ENCODE measurements at regions not wholly inside any gene's neighbourhood (a gene's known extent, or its start where the extent isn't known, plus 50 kb on each side); places are given as distances from the start of the nearest gene placed in this dataset.
"Not testable (repeated sequence)": the region's sequence is repeated elsewhere in the genome, so short reads cannot be mapped to it uniquely, and the experiment has no call there.

DNA sequence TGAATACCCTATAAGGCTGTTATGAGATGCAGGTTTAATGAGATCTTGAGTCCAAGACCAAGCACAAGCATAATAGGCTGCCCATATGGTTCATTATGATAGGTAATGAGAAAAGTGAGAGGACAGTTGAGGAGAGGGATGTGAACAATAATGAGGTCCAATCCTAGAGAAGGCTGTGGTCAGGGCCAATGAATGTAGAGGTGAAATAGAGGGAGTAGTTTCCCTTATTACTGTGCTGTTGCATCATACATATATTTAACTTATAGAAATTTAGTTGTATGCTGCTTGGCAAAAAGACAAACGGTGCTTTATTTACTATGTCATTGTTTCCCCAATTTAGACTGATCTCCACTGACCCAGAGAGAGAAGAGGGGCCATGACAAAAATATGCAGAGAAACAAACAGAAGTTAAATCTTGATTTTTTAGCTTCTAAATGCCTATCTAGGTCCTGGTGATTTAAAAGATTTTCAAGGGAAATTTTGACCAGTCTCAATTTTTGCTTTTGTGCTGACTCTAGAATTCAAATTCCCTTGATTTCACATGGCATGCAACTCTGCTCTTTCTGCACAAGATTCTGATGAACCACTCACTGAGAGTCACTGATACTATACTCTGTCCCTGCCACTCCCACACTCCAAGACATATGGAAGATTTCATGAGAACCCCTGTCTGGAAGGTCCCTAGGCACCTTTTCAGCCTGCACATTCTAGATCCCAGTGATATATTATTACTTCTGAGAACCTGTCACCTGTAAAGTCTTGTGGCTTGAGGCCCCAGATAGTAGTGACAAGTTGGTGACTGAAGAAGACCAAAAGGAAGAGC is 159.7 kb downstream of the VSIG4 start:
- no peak for DNase-seq

DNA sequence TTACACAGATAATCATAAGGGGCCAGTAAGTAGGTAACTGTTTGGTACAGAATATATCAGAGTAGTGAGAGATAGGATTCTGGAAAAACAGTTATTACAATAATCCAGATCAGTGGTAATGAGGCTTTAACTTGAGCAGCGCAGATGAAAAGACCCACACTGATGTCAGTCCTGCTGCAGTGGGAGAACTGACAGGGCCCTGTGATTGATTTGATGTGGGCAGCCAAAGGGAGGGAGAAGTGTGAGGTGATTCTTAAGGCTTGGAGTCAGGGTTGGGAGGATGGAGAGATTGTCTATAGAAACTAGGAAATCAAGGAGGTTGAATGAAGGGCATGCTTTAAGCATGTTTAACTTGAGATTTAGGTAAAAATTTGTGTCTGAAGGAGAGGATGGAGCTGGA is 161.4 kb downstream of the VSIG4 start:
- DNase-seq, result no peak

DNA sequence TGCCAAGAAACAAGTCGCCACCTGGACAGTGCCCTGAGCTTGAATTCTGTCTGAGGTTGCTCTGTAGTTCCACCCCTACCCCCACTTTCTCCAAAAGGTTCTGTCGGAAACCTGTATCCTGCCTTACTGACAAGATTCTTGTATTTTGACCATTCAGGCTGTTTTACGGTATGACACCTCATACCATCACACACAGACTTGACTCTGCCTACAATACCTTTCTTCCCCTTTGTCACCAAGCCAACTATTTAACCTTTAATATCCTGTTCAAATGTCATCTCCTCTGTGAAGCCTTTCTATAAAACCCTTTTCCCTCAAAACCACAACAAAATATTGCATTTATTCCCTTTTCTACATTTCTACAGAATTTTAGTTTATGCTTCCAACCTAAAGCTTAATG is 161.9 kb downstream of the VSIG4 start:
- no peak for DNase-seq

DNA sequence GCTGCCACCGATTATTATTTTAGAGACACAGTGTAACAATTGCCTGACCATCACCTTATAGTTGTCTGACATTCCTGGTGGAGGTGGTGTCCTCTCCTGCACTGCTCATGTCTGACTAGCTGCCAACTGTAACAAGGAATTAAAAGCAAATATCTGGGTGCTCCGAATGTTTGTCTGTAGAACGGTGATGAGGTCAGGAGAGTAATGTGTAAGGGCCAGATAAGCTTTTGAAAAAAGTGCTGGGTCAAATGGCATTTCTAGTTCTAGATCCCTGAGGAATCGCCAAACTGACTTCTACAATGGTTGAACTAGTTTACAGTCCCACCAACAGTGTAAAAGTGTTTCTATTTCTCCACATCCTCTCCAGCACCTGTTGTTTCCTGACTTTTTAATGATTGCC is 164.3 kb downstream of the VSIG4 start:
- not testable (repeated sequence) for DNase-seq

DNA sequence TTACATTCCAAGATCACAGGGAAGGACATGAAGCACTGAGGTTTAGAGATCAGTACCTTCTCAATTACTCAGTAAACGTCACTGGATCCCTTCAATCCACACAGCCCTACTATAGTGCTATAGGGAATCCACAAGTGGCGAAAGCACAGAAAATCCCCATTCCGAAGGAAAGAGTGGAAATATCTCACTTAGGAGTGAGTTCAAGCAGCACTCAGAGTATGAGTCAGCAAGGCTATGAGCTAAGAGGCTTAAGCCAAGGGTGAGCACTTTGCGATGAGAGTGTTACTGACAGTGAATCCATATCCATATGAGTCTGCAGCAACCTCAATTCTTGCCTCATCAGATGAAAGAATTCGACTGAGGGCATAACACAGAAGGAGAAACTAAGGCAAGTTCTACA is 165.1 kb downstream of the VSIG4 start:
- DNase-seq, result no peak

DNA sequence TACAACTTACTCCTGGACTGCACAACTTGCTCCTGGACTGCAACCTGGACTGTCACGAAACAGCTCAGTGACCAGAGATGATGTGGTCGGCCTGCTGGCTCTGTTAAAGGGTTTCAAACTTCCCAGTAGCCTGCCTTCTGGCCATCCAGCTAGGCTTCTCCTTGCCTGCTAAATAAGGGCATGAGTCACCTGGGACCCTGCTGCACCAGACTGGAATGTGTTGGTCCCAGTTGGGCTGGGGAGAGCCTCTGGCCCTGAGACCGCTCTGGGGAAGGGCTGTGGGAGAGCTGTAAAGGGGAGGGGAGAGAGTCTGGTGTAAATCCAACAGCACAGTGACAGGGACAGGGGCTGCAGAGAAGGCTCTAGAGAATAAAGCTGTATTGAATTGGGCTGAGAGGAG is 165.8 kb downstream of the VSIG4 start:
- DNase-seq, result no peak

DNA sequence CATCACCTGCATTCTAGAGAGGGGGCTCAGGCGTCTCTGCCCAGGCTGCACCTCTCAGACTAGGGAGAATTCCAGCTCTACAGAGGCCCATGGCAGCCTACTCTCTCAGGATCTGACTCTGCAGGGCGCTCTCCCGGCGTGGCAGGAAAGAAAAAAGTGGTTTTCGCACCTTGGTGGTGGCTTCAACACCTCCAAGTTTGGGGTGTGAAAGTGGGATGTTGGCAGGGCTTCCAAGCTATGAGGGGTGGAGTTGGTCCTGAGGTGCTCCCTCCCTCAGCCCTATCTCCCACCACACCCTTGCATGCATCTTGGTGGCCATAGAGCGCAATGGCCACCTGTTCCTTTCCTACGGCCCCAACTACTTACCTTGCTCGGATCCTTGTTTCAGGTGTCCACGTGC is 166.5 kb downstream of the VSIG4 start:
- DNase-seq, result no peak

DNA sequence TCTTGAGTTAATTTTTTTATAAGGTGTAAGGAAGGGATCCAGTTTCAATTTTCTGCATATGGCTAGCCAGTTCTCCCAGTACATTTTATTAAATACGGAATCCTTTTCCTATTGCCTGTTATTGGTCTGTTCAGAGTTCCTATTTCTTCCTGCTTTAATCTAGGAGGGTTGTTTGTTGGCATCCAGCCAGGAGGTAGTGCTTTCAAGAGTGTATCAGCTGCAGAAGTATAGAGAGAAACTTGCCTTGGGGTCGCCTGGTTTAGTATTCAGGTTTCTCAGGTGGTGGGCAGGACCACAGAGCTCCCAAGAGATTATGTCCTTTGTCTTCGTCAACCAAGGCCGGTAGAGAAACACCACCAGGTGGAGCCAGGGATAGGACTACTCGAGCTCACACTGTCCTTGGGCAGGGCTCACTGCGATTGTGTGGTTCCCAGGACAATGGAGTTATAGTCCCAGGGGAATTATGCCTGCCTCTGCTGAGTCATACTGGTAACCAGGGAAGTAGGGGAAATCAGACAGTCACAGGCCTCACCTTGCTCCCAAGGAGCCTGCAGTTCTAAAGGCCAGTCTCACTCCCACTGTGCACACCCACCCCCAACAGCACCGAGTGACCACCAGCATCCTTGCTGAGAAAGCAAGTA is 168.1 kb downstream of the VSIG4 start:
- DNase-seq, result peak; percentile 5 to 19

DNA sequence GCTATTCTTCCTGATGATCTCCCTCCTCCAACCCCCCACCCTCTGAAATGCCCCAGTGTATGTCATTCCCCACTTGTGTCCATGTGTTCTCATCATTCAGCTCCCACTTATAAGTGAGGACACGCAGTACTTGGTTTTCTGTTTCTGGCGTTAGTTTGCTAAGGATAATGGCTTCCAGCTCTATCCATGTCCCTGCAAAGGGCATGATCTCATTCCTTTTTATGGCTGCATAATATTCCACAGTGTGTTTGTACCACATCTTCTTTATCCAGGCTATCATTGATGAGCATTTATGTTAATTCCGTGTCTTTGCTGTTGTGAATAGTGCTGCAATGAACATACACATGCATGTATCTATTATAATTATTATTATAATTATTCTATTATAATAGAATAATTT is 169.3 kb downstream of the VSIG4 start:
- DNase-seq, result not testable (repeated sequence)

DNA sequence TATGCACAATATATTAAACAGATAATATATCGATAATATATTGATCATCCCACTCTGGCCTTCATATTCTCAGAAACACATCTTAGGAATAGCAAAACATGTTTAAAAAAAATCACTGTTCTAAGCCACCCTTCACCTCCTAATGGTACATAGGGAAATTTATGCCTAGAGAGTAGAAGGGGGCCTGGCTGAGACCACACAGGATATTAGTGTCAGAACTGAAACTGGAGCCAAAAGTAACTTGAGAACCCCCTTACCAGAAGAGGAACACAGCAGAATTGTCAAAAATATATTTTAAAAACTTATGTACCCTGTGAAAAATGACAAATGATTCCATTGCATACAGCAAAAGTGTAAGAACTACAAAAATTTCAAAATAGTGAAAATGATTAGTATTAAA is 173.1 kb downstream of the VSIG4 start:
- no peak for DNase-seq

DNA sequence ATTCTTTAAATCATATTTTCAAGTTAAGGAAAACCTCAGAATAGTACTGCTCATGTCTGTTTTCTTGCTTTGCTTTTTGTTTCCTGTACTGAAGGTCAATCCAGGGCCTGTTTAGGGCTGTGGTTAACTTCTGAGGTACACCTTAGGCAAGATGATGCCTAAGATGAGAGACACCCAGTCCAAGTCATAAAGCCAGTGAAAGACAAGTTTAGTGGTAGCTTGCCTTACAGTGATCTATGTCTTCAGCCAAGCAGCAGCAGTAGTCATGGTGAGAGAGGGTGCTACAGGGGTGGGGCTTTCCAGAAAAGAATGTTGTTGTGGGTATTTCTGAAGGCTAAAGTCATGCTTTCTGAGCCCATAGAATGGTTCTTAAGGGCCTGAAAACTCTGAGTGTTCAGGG is 173.7 kb downstream of the VSIG4 start:
- DNase-seq, result peak; percentile 2 to 15

DNA sequence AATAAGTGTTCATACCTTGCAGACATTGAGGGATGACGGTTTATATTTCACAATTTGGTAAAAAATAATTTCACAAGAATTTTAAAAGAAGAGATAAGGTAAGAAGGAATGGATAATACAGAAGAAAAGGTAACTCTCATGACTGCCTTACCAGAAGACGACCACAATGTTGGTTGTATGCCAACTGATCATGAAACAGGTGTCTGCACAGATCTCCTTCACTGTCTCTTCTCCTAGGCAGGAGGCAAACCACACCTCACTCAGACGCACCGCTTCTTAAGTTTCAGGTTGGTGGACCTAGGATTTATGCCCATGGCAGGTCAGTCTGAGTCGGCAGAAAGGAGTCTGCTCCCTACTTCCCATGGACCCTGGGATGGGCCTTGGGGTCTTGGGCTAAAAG is 177.2 kb downstream of the VSIG4 start:
- DNase-seq, result peak in 1 of 2 donors; percentile 3

DNA sequence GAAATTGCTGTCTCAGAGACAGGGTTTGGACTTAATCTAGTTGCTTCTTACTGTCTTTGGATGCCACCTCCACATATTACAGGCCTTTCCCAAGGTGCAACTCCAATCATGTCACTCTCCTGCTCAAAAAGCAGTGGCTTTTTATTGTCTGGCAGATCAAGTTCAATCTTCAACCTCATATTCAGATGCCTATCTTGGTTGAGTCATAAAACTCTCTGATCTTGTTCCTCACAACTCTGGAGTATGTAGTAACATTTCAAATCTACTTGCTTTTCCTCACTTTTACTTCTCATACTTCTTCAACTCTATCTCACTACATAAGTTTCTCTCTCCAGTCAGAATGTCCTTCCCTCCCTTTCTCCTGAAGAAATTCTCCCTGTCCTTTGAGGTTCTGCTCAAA is 180.6 kb downstream of the VSIG4 start:
- no peak for DNase-seq

DNA sequence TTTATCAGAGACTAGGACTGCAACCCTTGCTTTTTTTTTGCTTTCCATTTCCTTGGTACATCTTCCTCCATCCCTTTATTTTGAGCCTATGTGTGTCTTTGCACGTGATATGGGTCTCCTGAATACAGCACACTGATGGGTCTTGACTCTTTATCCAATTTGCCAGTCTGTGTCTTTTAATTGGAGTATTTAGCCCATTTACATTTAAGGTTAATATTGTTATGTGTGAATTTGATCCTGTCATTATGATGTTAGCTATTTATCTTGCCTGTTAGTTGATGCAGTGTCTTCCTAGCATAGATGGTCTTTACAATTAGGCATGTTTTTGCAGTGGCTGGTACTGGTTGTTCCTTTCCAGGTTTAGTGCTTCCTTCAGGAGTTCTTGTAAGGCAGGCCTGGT is 185.4 kb downstream of the VSIG4 start:
- DNase-seq, result not testable (repeated sequence)

DNA sequence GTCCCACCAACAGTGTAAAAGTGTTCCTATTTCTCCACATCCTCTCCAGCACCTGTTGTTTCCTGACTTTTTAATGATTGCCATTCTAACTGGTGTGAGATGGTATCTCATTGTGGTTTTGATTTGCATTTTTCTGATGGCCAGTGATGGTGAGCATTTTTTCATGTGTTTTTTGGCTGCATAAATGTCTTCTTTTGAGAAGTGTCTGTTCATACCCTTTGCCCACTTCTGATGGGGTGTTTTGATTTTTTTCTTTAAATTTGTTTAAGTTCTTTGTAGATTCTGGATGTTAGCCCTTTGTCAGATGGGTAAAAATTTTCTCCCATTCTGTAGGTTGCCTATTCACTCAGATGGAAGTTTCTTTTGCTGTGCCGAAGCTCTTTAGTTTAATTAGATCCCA is 183.9 kb downstream of the MSN start:
- DNase-seq, result not testable (repeated sequence)

DNA sequence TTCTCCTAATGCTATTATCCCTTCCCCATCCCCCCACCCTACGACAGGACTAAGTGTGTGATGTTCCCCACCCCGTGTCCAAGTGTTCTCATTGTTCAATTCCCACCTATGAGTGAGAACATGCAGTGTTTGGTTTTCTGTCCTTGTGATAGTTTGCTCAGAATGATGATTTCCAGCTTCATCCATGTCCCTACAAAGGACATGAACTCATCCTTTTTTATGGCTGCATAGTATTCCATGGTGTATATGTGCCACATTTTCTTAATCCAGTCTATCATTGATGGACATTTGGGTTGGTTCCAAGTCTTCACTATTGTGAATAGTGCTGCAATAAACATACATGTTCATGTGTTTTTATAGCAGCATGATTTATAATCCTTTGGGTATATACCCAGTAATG is 183.4 kb downstream of the MSN start:
- DNase-seq, result not testable (repeated sequence)

DNA sequence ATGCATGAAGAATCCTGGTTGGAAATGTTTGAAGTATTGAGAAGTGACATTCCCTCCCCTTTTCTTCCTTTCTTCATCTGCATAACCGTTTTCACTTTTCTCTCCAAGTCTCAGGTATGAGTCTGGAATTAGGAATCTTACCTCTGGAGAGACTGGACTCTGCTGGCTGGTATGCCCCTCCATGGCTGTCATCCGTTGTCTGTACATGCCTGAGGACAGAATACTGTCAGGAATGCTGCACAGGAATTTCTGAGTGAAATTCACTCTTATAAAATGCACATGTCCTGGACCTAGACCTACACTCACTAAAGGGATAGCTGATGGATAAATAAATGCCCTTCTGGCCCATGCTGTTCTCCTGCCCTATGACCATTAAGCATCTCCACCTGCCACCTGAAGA is 179.5 kb downstream of the MSN start:
- DNase-seq, result no peak

DNA sequence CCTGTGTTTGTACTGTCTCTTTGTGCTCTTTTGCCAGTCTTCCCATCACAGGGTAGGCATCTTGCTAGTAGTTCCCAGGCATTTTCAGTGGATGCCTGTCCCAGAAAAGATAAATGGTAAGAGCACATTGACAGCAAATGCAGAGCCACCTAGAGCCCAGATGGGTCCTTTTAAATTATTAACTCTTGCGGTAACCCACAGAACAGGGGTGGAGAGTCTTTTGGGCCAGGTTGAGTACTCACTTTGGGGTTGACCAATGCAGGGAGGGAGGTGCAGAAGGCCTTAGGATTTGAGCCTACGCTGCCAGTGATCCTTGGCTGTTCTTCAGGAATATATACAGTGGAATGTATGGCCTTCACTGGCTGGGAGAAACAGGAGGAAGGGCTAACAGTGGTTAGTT is 173.8 kb downstream of the MSN start:
- no peak for DNase-seq

DNA sequence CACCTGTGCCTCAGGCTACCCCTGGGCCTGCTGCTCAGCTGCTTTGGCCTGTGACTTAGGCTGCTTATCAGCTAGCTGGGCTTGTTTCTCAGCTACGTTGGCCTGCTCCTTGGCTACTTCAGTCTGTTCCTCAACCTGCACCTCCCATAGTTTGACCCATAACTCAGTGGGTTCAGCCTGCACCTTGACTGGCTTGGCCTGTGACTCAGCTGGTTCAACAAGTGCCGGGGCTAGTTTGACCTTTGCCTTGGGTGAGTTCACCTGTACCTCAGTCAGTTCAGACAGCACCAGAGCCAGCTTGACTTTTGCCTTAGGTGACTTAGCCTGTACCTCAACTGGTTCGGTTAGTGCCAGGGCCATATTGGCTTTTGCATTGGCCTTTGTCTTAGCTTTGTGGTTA is 171.2 kb downstream of the MSN start:
- no peak for DNase-seq

DNA sequence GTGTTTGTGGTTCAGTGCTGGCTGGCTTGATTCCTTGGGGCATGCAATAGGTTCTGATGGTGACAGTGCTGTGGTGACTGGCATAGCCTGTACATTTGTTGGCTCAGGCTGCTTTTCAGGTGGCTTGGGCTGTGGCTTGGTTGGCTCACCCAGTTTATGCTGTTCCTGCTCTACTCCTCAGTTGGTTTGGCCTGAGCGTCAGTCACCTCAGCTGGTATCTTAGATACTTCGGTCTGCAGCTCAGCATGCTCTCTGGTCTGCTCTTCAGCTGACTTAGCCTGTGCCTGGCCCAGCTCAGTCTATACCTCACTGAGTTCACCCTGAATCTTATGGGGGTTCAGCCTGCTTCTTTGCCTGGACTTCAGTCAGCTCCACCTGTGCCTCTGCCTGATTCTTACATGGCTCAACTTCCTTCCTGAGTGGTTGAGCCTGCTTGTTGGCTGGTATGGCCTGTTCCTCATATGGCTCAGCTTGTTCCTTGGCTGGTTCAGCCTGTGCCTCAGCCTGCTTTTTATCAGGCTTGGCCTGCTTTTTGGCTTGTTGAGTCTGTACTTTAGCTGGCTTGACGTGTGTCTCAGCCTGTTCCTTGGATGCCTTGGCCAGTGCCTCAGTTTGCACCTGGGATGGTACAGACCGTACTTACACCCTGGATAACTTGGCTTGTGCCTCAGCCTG is 170.6 kb downstream of the MSN start:
- DNase-seq, result no peak

DNA sequence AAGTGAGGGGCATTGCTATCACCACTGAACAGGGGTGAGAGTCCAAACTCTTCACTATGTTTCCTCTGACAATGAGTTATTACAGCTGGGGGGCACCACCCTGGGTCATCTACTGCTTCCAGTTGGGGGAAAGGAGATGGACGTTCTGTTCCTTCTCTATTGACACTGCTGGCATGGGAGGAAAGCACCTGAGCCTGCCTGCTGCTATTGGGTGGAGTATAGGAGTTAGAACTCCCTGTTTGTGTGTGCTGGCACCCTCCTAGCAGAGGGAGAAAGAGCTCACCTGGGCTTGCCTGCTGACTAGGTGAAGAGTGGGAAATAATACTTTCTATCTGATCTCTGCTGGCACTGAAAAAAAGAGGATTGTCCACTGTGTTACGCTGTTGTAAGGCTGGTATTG is 163.8 kb downstream of the MSN start:
- DNase-seq, result no peak

DNA sequence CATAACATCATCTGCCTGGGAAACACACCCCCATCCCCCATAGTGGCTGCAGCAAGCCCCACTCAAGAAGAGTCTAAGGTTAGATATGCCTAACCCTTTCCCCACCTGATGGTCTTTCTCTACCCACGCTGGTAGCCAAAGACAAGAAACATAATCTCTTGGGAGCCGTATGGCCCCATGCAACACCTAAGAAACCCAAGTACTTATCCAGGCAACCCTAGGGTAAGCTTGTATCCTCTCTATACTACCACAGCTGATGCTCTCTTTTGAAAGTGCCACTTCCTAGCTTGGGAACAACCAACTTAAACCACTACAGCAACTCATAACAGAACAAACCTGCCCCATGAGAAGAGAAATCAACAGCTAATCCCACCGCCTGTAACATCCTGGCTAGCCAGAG is 161.1 kb downstream of the MSN start:
- no peak for DNase-seq

DNA sequence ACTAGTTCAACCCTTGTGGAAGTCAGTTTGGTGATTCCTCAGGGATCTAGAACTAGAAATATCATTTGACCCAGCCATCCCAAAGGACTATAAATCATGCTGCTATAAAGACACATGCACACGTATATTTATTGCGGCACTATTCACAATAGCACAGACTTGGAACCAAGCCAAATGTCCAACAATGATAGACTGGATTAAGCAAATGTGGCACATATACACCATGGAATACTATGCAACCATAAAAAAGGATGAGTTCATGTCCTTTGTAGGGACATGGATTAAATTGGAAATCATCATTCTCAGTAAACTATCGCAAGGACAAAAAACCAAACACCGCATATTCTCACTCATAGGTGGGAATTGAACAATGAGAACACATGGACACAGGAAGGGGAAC is 157.8 kb downstream of the MSN start:
- not testable (repeated sequence) for DNase-seq
